HepG2 (cell line): ENCODE measurements at regions not wholly inside any gene's neighbourhood (a gene's known extent, or its start where the extent isn't known, plus 50 kb on each side); places are given as distances from the start of the nearest gene placed in this dataset.

Source experiments
- ASH2L ChIP-seq: fragments of 300-600, 200-600 bp; sonication (generic); IDR thresholded peaks from 2 replicates; pipeline ENCODE4 v1.7.0; 2017; ENCODE audit warnings: low read depth, mild to moderate bottlenecking, moderate library complexity, mixed read lengths, low read length; ENCODE audit not compliant: insufficient read length
- FIP1L1 ChIP-seq: fragments of 200-400 bp; formaldehyde crosslinking; IDR thresholded peaks from 2 replicates; pipeline ENCODE4 v1.6.1; 2018; ENCODE audit warnings: low read depth, mild to moderate bottlenecking, low read length, moderate library complexity, borderline replicate concordance; ENCODE audit not compliant: insufficient read depth
- RFX3 ChIP-seq: IDR thresholded peaks from 2 replicates; pipeline ENCODE4 v1.6.1; 2016; ENCODE audit warnings: missing biosample characterization, missing genetic modification reagents
- SMARCC2 ChIP-seq: fragments of 450-650 bp; IDR thresholded peaks from 2 replicates; pipeline ENCODE4 v1.6.1; 2017; ENCODE audit warnings: antibody characterized with exemption, mild to moderate bottlenecking
- SP2 ChIP-seq: sonication (generic); formaldehyde crosslinking; IDR thresholded peaks from 2 replicates; pipeline ENCODE4 v1.5.1; 2020; ENCODE audit warnings: mild to moderate bottlenecking, missing genetic modification reagents
- ZNF253 ChIP-seq: sonication (generic); formaldehyde crosslinking; IDR thresholded peaks from 2 replicates; pipeline ENCODE4 v1.8.0; 2022; ENCODE audit warnings: mild to moderate bottlenecking, missing genetic modification reagents, borderline replicate concordance
- ZNF501 ChIP-seq: sonication (generic); formaldehyde crosslinking; IDR thresholded peaks from 2 replicates; pipeline ENCODE4 v1.5.1; 2020; ENCODE audit warnings: mild to moderate bottlenecking, moderate library complexity, missing genetic modification reagents
- ZNF605 ChIP-seq: sonication (generic); formaldehyde crosslinking; IDR thresholded peaks from 2 replicates; pipeline ENCODE4 v1.8.0; 2022; ENCODE audit warnings: mild to moderate bottlenecking, missing genetic modification reagents
- ZNF629 ChIP-seq: sonication (generic); formaldehyde crosslinking; conservative IDR thresholded peaks from 2 replicates; pipeline ENCODE4 v1.5.0; 2020; ENCODE audit warnings: missing genetic modification reagents
- TF ChIP-seq, protein P1 (sequence below), 2 experiments: IDR thresholded peaks; 2 replicates each; pipeline ENCODE4 v1.6.1; 2011 to 2012; ENCODE audit warnings: low read length in 2 of 2, borderline replicate concordance in 1 of 2, low read depth in 1 of 2, mild to moderate bottlenecking in 1 of 2, moderate library complexity in 1 of 2
- TF ChIP-seq, protein P2 (sequence below): sonication (generic); formaldehyde crosslinking; IDR thresholded peaks from 2 replicates; pipeline ENCODE4 v1.4.0; 2020; ENCODE audit warnings: missing genetic modification reagents

DNA sequence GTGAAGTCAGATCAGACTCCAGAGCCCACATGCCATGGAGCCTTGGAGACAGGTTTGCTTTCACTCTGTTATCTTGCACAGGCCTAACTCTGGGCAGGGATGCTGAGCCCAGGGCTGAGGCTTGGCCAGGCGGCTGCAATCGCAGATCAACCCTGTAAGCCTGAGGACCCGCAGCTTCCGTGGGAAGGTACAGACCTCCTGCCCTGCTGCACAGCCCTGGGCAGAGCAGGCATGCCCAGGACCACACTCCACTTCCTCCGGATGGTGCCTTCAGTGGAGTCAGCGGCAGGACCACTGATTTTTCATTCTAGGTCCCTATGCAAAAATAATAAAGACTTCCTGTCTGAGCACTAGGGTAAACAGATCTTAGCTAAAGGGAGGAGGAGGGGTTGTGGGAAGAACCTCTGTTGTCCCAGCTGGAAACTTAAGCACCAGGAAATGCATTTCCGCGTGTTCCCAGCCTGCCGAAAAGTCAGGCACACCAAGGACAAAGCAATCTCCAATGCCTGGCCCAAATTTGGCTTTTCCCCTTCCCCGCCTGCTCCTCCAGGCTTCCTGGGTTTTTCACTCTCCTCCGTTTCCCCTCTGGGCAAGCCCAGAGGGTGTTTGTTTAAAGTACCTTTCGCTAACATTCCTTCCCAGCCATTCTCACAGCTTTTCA, 87.3 kb downstream of the KCTD15 start (continued):
- TF ChIP-seq, protein P1, sequence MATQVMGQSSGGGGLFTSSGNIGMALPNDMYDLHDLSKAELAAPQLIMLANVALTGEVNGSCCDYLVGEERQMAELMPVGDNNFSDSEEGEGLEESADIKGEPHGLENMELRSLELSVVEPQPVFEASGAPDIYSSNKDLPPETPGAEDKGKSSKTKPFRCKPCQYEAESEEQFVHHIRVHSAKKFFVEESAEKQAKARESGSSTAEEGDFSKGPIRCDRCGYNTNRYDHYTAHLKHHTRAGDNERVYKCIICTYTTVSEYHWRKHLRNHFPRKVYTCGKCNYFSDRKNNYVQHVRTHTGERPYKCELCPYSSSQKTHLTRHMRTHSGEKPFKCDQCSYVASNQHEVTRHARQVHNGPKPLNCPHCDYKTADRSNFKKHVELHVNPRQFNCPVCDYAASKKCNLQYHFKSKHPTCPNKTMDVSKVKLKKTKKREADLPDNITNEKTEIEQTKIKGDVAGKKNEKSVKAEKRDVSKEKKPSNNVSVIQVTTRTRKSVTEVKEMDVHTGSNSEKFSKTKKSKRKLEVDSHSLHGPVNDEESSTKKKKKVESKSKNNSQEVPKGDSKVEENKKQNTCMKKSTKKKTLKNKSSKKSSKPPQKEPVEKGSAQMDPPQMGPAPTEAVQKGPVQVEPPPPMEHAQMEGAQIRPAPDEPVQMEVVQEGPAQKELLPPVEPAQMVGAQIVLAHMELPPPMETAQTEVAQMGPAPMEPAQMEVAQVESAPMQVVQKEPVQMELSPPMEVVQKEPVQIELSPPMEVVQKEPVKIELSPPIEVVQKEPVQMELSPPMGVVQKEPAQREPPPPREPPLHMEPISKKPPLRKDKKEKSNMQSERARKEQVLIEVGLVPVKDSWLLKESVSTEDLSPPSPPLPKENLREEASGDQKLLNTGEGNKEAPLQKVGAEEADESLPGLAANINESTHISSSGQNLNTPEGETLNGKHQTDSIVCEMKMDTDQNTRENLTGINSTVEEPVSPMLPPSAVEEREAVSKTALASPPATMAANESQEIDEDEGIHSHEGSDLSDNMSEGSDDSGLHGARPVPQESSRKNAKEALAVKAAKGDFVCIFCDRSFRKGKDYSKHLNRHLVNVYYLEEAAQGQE (IDR thresholded peaks at IDR 0.05; ENCODE audit: borderline replicate concordance in 1 of 2, low read depth in 1 of 2, low read length in 2 of 2), result no peak
- TF ChIP-seq ASH2L, result no peak
- TF ChIP-seq ZNF605 (CRISPR knock-in tag), result no peak
- TF ChIP-seq SP2 (CRISPR knock-in tag), result no peak
- no peak for TF ChIP-seq ZNF253
- no peak for TF ChIP-seq SMARCC2
- TF ChIP-seq ZNF501, result no peak
- TF ChIP-seq ZNF629 (CRISPR knock-in tag), result no peak
- TF ChIP-seq, protein P2, sequence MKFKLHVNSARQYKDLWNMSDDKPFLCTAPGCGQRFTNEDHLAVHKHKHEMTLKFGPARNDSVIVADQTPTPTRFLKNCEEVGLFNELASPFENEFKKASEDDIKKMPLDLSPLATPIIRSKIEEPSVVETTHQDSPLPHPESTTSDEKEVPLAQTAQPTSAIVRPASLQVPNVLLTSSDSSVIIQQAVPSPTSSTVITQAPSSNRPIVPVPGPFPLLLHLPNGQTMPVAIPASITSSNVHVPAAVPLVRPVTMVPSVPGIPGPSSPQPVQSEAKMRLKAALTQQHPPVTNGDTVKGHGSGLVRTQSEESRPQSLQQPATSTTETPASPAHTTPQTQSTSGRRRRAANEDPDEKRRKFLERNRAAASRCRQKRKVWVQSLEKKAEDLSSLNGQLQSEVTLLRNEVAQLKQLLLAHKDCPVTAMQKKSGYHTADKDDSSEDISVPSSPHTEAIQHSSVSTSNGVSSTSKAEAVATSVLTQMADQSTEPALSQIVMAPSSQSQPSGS (CRISPR knock-in tag), result no peak
- no peak for TF ChIP-seq FIP1L1
- no peak for TF ChIP-seq RFX3 (CRISPR knock-in tag)
- TF ChIP-seq, all 625 proteins: peak for 0
